HG02763 (cell line): ENCODE measurements at regions not wholly inside any gene's neighbourhood (a gene's known extent, or its start where the extent isn't known, plus 50 kb on each side); places are given as distances from the start of the nearest gene placed in this dataset.
A peak's percentile ranks its signal among the peaks of the same experiment; 100 is the strongest.

ENCODE experiments used
- ATAC-seq: cut with Tn5 transposase; IDR thresholded peaks from one replicate; pipeline ENCODE4 v1.9.1; 2021; ENCODE audit warnings: mild to moderate bottlenecking, moderate library complexity; ENCODE audit not compliant: unreplicated experiment

DNA sequence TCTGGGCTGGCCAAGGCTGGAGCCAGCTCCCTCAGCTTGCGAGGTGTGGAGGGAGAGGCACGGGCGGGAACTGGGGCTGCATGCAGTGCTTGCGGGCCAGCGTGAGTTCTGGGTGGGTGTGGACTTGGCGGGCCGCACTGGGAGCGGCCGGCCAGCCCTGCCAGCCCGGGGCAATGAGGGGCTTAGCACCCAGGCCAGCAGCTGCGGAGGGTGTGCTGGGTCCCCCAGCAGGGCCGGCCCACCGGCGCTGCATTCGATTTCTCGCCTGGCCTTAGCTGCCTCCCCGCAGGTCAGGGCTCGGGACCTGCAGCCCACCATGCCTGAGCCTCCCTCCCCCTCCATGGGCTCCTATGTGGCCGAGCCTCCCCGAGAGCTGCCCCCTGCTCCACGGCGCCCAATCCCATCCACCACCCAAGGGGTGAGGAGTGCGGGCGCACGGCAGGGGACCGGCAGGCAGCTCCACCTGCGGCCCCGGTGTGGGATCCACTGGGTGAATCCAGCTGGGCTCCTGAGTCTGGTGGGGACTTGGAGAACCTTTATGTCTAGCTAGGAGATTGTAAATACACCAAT lies 302.6 kb upstream of the ADAMTS16 start:
- ATAC-seq, result no peak

DNA sequence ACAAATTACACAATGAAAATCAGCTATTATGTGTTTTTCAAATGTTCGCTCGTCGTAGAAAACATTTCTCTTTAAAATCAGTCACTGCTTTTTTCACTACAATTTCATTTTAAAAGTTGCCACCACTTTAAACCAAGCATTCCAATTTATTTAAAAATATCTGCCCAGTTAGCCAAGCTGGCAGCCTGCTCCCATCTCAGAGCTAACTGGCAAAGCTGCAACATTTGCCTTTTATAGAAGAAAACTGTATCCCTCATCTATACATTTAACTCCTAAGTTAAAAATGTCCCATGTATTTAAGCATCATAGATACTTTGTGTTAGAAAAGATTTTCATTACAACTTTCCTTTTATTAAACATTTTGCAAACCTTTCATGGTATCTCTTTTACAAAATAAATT lies 294.9 kb upstream of the ADAMTS16 start:
- no peak for ATAC-seq

DNA sequence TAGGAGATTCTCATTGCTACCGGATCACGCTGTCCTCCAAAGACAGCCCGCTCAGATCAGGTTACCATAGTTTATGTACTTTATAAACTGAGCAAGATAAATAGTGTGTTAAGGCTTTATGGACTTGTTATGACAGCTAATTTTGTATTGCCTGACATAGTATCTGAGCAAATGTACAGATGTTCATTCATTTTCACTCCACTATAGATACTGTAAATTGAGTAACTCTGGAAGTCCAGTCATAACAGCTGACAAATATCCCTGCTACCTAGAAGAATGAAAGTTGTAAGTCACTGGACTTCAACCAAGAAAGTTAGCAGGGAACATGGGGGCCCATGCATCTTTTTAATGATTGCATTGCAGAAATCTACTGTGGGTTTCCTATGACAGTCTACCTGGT lies 292.4 kb upstream of the ADAMTS16 start:
- no peak for ATAC-seq

DNA sequence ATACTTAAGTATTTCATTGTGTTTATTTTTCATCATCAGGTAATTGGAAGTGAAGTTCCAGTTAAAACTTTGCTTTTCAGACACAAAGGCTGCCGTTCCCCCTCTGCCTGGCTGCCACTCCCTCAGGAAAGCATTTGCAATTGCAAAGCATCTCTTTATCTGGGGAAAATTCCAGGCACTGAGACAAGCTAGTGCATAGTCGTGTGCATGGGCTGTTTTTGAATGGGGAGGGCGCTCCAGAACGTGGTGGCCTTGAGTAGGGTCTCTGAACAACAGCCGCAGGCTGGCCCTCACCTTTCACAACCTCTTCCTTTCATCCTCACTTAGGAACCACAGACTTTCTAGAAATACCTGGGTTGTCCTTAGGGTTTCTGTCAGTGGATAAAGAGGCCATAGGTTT lies 285.1 kb upstream of the ADAMTS16 start:
- ATAC-seq, result no peak

DNA sequence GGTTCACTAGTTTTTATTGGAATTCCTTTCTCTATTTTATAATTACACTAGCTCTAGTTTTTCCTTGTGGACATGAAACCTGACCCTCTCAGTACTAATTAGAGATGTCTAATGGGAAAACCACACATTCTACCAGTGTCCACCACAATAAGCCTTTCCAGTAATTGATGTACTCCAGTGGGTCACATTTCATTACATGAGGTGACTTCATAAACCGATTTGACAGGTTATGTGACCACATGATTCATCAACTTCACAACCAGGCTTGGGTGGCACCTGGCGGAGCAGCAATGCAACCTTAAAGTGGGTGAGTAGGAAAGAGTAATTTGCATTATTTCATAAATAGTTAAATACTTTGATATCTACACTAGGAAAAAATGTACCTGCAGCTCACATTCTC lies 284.2 kb upstream of the ADAMTS16 start:
- no peak for ATAC-seq

DNA sequence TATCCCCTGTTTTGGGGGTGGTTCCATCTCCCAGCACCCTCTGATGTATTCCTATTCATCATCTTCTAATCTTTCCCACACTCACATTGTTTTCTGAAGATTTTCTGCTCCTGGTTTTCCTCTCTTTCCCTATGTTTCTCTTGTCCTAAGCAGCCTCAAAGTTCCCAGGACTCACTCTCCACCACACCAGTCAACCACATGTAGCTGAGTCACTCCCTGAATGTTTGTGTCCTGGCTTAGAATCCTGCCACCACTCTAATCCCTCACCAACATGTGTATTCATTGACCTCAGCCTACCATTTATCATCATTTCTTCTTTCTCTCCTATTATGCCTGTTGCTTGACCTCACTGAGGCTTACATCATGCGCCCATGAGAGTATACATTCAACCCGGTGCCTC lies 282.4 kb upstream of the ADAMTS16 start:
- ATAC-seq, result no peak

DNA sequence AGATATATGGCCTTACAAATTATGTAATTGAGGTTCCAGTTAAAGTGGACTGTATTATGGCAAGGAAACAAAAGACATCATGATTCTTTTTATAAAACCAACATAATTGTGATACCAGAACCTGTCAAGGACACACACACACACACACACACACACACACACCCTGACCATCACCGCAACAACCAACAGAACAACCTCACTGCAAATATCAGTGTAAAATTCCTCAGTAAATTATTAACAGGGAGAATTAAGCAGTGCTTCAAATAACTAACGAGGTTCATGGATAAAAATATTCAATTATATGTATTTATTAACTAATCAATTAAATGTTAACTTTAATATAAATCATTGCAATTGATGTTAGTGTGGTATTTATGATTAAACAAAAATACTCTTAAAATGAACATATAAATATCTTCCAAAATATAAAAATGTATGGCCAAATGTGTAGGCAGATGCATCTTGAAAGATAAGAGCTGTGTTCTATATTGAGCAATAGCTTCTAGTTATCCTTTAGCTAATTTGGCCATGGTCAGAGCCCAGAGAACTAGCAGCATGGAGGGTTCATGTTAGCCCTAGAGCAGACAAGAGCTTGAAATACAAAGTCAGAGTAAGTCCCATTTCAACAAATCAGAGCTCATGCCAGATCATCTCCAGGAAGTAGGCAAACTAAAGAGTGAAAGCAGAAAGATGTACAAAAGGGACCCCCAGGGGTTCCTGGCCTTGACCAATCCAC lies 280.5 kb upstream of the ADAMTS16 start:
- ATAC-seq, result no peak

DNA sequence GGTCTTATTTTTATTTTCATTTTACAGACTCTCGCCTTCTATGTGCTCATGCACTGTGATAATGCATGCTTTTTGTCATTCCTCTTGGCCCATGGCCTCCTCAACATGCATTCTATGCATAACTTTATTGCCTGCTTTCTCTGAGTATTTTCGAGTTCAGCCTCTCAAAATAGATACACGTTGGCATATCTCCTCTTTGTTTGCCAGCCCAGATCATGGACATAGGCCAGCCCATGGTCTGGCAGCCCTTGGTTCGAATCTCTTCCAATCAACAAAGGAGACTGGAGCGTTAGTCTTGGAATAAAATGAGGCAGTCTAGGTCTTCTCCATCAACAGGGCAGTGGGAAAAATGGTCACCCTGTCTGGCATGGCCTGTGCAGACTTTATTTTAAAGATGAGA lies 279.5 kb upstream of the ADAMTS16 start:
- ATAC-seq, result no peak

DNA sequence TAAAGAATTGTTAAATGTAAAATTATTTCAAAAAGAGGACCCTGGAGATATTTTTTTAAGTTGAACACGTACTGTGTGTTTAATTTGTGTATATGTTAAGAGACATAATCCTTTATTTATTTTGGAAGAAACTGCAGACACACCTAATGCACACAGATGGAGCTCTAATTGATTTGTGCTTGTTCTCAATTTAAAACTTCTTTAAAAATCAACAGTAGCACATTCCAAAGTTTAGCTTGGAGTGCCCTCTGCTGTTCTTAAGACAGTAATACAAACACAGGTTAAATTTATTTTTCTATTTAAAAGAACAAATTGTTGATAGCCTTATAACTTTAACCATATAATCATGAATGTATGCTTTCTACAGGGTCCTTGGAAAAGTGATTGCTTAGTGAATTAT lies 277.6 kb upstream of the ADAMTS16 start:
- ATAC-seq, result no peak

DNA sequence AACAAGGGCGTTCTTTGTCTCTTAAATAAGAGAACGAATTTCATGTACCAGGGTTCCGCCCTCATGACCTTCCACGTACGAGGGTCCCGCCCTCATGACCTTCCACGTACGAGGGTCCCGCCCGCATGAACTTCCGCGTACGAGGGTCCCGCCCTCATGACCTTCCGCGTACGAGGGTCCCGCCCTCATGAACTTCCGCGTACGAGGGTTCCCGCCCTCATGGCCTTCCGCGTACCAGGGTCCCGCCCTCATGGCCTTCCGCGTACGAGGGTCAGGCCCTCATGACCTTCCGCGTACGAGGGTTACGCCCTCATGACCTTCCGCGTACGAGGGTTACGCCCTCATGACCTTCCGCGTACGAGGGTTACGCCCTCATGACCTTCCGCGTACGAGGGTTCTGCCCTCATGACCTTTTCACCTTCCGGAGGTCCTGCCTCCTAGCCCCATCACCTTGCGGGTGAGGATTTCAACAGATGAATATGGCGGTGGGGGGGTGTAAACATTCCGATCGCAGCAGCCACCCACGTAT lies 273.9 kb upstream of the ADAMTS16 start:
- no peak for ATAC-seq

DNA sequence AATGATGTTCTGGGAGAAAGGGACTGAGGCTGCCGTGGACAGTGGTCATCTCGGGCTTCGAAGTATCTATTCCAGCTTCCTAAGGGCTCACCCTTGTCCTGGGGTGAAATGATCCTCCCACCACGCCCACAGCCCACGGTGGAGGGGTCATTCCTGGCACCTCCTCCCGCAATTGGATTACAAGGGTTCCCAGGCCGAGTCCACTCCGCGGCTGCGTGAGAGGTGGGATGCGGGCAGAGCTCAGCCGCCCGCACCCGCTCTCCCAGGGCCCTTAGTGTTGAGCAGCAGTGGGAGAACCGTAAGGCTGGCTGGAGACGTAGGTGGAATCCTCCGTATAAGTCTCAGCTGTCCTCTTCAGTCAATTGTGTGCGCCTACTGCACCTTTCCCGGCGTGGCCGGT lies 273.3 kb upstream of the ADAMTS16 start:
- ATAC-seq, result no peak

DNA sequence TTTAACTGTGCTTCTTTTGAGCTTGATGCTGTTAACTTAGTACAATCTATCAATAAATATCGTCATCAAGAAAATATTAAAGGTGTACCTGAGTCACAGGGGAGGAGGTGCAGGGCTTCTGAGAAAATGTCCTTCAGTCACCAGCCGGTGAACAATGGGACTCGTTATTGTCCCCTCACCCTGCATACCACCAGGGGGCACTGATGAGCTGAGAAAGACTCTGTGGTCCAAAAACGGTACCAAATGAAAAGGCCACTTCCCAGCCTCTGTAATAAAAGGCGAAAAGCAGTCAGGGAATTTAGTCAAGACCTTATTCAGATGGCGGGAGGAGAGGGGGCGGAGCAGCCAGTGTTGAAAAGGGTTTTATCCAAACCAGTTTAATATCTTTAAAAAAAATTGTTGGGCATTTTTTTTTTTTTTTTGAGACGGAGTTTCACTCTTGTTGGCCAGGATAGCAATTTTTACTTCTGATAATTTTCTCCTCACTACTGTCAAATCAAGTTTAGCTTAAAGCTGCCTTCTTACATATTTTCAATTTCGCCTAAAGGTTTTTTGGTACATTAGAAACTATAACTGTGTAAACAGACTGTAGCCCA lies 271.9 kb upstream of the ADAMTS16 start:
- ATAC-seq, result peak; percentile 66

DNA sequence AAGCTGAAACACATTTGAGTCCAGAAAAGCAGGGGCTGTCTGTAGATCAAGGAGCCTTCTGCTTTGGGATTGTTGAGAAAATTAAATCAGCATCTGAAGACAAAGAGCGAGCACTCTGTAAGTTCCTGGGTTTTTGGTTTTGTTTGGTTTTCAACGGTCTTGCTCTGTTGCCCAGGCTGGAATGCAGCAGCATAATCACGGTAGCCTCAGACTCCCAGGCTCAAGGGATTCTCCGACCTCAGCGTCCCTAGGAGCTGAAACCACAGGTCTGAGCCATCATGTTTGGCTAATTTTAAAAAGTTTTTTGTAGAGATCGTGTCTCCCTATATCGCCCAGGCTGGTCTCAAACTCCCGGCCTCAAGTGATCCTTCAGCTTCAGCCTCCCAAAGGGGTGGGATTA lies 266.5 kb upstream of the ADAMTS16 start:
- ATAC-seq, result no peak

DNA sequence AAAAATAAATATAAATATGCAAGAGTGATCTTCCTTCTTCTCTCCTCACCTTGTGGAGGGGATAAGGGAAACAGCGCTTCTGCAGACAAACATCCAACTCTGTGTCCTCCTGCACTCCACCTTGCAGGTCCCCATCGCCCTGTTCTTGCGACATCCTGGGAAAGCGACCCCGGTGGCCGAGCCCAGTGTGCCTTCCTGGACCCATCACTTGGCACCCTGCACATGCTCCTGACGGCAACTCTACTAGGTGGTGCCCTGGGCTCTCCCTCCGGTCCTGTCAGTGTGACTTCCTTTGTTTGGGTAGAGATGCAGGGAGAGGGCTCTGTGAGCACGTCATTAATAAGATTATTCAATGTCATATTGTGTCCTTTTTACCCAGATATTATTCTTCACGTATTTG lies 266.0 kb upstream of the ADAMTS16 start:
- ATAC-seq, result no peak

DNA sequence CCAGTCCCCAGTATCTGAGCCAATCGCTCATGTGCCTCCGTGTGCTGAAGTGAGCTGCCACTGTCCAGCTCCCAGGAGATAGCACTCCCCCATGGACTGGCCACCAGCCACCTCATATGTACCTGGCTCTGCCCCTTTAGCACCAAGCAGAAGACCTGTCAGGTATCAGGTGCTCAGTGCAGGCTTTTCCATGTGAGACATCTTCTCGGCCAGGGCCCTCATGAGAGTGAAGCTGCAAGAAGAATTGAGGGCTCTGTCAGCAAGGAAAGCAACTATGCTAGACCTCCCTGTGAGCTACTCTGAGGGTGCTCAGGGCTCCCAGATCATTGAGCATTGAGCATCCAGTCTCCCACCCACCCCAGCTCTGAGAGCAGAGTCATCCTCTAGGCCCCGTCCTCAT lies 264.2 kb upstream of the ADAMTS16 start:
- ATAC-seq, result no peak

DNA sequence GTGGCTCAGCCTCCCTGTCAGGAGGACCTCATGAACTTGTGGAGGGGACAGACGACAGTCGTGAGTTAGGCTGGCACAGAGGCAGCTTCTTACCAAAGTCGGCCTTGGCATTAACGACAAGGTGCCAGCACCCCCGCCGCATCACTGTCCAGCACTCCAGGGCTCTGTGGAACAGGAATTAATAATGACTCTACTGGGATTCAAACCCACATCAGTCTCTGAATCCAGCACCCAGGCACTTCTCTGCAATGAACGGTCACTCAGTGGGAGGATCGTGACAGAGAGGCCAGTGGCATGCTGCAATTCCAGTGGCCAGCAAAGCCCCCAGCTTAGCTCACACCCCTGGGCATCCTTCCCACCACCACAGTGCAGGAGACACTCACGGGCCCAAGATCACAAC lies 263.3 kb upstream of the ADAMTS16 start:
- no peak for ATAC-seq

DNA sequence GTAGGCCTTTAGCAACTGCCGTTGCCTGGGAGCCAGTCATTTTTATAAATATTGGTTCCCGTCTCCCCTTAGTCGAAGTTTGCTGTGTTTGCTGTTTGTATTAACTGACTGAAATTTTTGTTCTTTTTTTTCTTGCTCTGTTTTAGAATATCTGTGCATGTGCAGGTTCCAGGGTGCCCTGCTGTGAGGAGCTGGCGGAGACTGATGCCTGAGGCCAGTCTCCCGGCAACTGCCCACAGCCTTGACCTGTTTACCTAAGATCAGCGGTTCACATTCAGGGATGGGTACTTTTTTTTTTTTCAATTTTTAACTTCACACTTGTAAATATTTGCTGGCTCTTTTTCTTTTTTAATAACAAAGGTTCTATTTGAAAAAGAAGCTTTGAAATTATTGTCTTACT lies 262.6 kb upstream of the ADAMTS16 start:
- no peak for ATAC-seq

DNA sequence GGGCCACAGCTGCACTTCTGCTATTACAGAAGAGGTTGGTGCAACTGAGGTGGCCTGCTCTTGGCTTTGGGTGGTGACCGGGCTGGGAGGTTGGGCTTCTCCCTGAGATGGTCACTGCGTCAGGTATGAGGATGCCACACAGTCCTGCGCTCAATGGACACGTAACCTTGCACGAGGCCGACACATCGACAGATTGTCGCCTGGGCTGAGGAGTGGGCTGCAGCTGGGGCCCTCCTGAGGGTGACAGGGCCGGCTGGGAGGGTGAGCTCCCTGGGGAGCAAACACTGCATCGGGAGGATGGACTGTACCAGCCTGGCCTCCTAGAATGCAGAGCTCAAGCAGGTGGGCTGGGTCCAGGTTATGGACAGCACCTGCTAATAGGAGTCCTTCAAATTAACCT lies 261.1 kb upstream of the ADAMTS16 start:
- no peak for ATAC-seq

DNA sequence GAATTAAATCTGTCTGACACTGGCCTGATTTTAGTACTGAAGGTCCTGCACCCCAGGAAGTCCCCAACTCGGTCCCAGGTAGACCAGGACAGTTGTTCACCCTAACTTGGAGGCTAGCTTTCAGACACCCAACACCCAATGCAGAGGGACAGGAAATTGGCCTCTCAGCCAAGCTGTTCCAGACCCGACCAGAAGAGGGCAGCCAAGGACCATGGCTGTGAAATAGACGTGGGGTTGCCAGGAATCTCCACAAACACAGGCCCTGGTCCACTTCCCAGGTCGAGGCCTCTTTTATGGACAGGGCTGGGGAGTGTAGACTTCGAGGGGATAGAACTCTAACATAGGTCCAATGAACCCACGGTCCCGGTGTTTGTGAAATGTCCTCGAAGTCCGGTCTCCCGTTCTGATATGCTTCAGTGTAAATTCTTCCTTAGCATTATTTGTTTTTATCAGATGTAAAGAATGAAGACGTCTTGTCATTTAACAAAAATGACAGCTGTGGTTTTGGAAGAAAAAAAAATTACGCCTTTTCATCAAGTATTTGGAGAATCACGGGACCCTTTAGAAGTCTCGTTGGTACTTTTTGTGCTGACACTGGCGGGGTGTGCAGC lies 260.3 kb upstream of the ADAMTS16 start:
- ATAC-seq, result peak; percentile 66

DNA sequence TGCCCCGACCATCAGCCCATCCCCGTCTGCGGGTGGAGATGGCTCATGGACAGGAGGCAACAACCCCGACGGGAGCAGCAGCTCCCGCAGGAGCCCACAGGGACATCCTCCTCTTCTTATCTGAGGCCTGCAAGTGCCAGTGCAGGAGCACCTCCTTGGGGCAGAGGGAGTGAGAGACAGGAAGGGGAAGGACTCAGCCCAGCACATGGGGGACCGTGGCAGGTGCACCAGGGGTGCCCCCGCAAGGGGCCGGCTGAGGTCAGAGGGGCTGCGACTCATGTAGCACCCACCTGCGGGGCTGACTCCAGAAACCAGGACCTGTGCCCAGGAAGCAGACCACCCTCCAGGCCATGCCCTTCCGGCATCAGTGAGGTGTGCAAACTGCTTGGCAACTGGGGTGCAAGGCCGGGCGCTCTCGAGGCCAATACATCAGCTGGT lies 259.8 kb upstream of the ADAMTS16 start:
- ATAC-seq, result no peak

DNA sequence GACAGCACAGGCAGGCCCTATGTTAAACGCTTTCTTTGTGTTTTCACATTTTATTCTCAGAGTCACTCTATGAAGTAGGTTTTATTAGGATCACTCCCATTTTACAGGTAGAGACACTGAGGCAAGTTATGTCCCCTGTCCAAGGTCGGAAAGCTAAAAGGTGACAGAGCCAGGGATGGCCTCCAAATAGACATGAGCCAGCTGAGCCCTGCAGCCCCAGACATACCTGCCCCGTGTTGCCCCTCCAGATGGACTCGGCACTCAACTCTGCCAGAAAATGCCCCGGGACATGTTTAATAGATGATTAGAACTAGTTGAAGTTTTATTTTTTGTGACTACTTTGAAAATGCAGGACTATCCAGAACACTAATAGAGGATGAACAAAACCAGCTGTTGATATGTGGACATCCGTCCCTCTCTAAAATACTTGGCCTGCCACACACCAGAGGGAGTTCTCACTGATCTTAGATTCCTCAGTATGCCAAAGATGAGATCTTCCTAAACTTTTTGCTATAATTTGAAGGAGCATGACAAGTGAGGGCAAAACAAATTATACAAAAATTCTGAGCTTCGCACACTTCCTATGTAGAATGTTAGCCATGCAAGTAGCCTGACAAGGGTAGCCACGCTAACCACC lies 258.6 kb upstream of the ADAMTS16 start:
- no peak for ATAC-seq
